A172 (cell line): ENCODE measurements at regions not wholly inside any gene's neighbourhood (a gene's known extent, or its start where the extent isn't known, plus 50 kb on each side); places are given as distances from the start of the nearest gene placed in this dataset.

Experiments
- DNase-seq: peaks from one replicate; pipeline ENCODE4 v3.0.0-alpha.2; 2015; ENCODE audit warnings: low spot score

DNA sequence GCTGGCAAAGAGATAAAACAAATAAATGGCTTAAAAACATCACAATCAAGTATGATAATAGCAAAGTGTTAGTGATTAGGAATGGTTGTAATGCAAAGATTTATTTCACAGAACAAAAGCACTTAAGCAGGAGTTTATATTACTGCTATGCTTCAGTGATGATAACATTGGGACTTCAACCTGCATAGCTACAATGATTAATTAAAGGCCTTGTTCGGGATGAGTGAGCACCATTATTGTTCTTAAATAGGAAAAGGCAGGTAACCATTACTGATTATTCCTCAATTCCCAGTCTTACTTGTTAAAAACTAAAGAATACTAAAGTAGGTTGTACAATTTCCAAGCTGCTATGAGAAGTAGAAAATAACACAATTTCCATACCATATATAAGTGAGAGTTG, 1247.5 kb upstream of the CDH8 start:
- no peak for DNase-seq

DNA sequence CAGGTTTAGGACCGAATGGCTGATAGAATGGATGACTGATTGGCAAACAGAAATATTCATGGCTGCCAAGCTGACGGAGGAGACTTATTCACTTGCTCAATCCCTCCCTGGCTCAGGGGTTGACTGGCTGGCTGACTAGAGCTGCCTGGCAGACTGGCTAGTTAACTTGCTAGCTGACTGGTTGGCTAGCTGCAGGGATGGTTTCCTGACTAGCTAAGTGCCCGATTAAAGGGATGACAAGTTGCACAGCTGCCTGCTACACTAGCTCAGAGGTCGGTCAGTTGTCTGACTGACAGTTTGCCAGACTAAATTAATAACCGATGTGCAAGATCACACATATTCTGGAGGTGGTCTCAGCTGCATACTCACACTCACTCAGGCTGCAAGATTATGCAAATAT, 1208.4 kb upstream of the CDH8 start:
- DNase-seq = no peak

GRCh38 chr16:63241497-63242028, 1205.3 kb upstream of the CDH8 start:
- DNase-seq = no peak

GRCh38 chr16:63239065-63239570, 1202.9 kb upstream of the CDH8 start:
- DNase-seq = no peak

DNA sequence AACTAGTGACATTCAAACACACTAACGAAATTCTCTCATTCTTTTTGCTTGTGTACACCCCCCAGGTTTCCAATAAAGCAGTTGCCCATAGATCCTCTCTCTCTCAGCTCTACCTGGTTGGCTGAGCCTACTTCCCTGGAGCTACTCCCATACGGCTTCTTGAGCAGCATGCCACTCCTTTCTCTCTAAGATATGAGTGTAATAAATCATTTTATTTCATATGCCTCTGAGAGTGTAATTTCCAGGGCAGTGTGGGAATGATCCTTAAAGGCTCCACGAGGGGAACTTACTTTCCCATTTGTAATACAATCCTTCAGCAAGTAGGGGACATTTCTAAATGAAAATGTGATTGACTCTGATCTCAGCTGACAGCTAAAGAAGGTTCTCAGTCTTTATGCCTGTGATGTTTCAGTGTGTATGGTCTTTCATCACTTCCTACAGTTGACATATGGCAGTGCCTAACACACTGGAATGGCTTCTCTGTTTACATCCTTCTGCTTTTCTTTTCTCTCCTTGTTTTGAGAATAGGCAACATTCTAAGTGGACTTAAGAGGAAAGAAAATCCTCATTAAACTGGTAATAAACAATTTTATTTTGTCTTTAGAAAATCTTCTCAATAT, 1194.3 kb upstream of the CDH8 start:
- no peak for DNase-seq

GRCh38 chr16:63228259-63228658, 1192.0 kb upstream of the CDH8 start:
- no peak for DNase-seq

GRCh38 chr16:63223851-63224250, 1187.6 kb upstream of the CDH8 start:
- no peak for DNase-seq

GRCh38 chr16:63216696-63217423, 1180.6 kb upstream of the CDH8 start:
- no peak for DNase-seq

DNA sequence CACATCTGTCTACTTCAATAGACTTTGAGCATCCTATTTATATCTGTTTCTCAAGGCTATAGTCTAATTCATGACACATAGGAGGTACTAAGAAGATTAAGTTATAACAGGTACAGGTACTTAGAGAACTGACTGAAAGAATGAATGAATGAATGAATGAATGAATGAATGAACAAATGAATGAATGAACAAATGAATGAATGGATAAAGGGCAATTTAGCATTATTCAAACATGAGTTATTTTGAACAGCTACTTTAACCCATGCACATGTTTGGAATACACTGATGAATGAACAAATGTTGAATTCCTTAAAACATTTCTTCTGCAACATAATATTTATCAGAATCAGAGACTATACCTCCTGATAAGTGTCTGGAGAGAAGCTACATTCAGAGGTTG, 1165.6 kb upstream of the CDH8 start:
- DNase-seq = no peak

- DNase-seq = no peak
These were observed 1164.7 kb upstream of the CDH8 start for GRCh38 chr16:63200940-63201339.

DNA sequence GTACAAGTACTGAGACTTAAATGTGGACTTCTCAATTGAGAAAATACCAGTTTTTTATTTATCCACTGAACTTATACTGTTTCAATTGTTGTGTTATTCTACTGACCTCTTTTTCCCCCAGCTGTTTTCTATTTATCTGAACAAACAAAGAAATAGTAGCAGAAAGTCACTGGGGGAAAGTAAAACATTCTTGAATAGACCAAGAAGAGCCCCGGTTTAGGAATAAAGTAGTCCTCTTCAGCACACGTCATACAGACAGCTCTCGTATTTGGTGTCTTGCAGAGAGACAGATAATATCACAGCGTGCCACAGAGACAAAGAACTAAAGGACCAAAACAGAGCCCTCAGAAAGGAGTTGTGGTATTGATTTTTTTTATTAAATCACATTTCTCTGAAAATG, 1159.1 kb upstream of the CDH8 start:
- no peak for DNase-seq

DNA sequence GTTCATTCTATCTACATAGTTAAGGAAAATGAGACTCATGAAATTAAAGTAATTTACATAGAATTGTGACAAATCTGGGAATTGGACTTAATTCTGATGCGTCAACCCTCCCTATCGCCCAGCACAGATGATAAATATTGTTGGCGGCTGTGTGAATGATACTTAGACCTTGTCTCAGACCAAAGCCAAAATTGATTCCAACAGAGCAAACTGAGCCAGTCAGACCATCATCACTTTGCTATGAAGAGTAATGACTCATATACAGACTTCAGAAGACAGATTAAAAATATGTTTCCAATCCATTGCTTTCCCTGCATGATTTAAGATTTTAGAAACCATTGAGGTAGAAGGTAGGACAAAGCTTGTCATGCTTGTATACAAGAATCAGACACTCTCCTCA, 1156.7 kb upstream of the CDH8 start:
- no peak for DNase-seq

DNA sequence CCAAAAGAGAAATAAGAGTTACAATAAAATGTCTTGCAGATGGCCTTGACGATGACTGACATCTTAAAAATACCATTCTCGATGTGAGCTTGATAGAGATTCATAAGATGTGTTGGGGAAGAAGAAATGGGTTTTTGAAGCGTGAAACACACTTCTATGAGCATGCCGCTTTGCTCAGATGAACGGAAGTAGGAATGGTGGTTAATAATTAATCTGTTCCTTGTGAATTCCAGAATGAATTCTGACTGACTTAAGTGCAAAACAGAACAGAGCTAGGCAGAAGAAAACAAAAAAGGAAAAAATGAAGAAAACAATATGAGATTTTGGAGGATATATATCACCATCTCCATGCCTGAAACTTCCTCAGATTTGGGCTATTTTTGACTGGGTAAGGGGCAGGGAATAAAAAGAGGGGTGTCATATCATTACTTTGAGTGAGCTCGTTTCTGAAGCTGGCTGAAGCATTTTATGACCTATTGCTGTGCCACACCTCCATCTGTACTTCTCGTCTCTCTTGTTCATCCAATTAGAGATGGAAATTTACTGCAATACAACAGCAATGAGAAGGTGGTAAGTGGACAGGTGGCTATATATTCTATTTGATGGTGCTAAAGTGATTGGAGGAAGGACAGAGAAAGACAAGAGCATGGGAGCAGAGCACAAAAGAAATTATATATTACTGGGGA, 1152.0 kb upstream of the CDH8 start:
- DNase-seq = no peak

GRCh38 chr16:63187638-63188037, 1151.4 kb upstream of the CDH8 start:
- DNase-seq = no peak

- no peak for DNase-seq
These were observed 1149.1 kb upstream of the CDH8 start for GRCh38 chr16:63185235-63185780.

GRCh38 chr16:63183743-63184142, 1147.5 kb upstream of the CDH8 start:
- DNase-seq = no peak

- no peak for DNase-seq
These were observed 1139.1 kb upstream of the CDH8 start for GRCh38 chr16:63175313-63175712.

GRCh38 chr16:63174801-63175200, 1138.6 kb upstream of the CDH8 start:
- DNase-seq = no peak

DNA sequence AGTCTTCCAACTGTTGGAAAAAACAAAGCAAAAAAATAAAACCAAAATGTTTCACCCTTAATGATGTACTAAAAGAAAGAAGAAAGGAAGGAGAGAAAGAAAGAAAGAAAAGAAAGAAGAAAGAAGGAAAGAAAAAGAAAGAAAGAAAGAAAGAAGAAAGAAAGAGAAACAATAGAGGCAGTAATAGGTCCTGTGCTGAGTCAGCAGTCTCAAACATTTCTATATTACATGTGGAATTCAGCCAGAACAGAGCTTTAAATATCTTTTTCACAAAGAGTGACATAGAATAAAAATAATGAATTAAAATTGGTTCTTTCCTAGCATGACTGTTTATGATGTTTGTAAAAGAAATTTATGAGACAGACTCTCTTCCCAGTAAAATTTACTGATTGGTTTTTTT, 1135.3 kb upstream of the CDH8 start:
- no peak for DNase-seq

GRCh38 chr16:63169100-63169499, 1132.9 kb upstream of the CDH8 start:
- no peak for DNase-seq

- DNase-seq = no peak
These were observed 1121.6 kb upstream of the CDH8 start for GRCh38 chr16:63157818-63158217.

- no peak for DNase-seq
These were observed 1110.0 kb upstream of the CDH8 start for GRCh38 chr16:63146251-63146650.
